Ishikawa (cell line): ENCODE measurements at regions not wholly inside any gene's neighbourhood (a gene's known extent, or its start where the extent isn't known, plus 50 kb on each side); places are given as distances from the start of the nearest gene placed in this dataset.

Source experiments
- CEBPB ChIP-seq: IDR thresholded peaks from 2 replicates; pipeline ENCODE4 v1.6.1; 2012
- CREB1 ChIP-seq: IDR thresholded peaks from 2 replicates; pipeline ENCODE4 v1.6.1; 2012; ENCODE audit warnings: low read depth
- EGR1 ChIP-seq: IDR thresholded peaks from 2 replicates; pipeline ENCODE4 v1.6.1; 2012
- EP300 ChIP-seq: IDR thresholded peaks from 2 replicates; pipeline ENCODE4 v1.6.1; 2012; ENCODE audit warnings: borderline replicate concordance
- FOXM1 ChIP-seq: IDR thresholded peaks from 2 replicates; pipeline ENCODE4 v1.6.1; 2012; ENCODE audit warnings: low read depth, borderline replicate concordance
- NFIC ChIP-seq: IDR thresholded peaks from 2 replicates; pipeline ENCODE4 v1.6.1; 2012
- RAD21 ChIP-seq: IDR thresholded peaks from 2 replicates; pipeline ENCODE4 v1.6.1; 2012; ENCODE audit warnings: low read depth
- TAF1 ChIP-seq: IDR thresholded peaks from 2 replicates; pipeline ENCODE4 v1.6.1; 2012; ENCODE audit warnings: low read depth, mild to moderate bottlenecking
- TCF12 ChIP-seq: IDR thresholded peaks from 2 replicates; pipeline ENCODE4 v1.6.1; 2012; ENCODE audit warnings: low read depth
- TEAD4 ChIP-seq: IDR thresholded peaks from 2 replicates; pipeline ENCODE4 v1.6.1; 2012
- YY1 ChIP-seq: IDR thresholded peaks from 2 replicates; pipeline ENCODE4 v1.6.1; 2012; ENCODE audit warnings: low read depth
- ZBTB7A ChIP-seq: IDR thresholded peaks from 2 replicates; pipeline ENCODE4 v1.6.1; 2012; ENCODE audit warnings: low read depth
- TF ChIP-seq, protein P1 (sequence below): IDR thresholded peaks from 2 replicates; pipeline ENCODE4 v1.6.1; 2012; ENCODE audit warnings: low read depth, mild to moderate bottlenecking
- TF ChIP-seq, protein P2 (sequence below): IDR thresholded peaks from 2 replicates; pipeline ENCODE4 v1.6.1; 2012
- TF ChIP-seq, protein P3 (sequence below): IDR thresholded peaks from 2 replicates; pipeline ENCODE4 v1.6.1; 2012

DNA sequence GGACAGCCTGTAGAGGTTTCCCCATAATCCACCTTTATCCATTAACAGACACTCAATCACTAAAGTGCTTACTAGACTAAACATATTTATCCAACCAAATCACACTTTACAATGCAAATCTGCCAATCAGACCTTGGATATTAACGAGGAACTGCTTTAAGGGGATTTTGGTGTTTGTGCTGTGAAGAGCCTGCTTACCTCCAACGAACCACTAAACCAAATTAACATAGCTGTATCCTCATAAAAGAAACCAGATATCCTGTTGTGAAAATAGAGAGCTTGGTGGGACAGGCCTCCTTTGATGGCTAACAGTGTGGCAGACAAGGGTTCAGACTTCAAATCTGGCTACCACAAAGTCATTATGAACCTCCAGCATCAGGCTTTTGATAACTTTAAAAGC, 252.6 kb upstream of the HAND2 start:
- TF ChIP-seq RAD21 (no peak), FOXM1 (no peak), CEBPB (no peak), EP300 (no peak), ZBTB7A (no peak), YY1 (no peak), TCF12 (no peak)

DNA sequence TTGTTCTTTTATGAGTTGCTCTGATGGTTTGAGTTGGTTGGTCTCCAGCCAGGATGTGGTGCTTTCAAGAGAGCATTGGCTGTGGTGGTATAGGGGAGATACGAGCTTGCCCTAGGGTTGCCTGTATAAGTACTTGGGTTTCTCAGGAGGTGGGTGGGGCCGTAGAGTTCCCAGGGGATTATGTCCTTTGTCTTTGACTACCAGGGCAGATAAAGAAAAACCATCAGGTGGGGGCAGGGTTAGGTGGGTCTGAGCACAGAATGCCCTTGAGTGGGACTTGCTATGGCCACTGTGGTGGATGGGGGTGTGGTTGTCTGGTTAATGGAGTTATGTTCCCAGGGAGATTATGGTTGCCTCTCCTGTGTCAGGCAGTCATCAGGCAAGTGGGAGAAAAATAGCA, 247.9 kb upstream of the HAND2 start:
- TF ChIP-seq EP300 (no peak), NFIC (no peak), TCF12 (no peak), RAD21 (no peak), FOXM1 (no peak), TAF1 (no peak), YY1 (no peak), TEAD4 (no peak), ZBTB7A (no peak), CEBPB (no peak), EGR1 (no peak), CREB1 (no peak)
- TF ChIP-seq, protein P1, sequence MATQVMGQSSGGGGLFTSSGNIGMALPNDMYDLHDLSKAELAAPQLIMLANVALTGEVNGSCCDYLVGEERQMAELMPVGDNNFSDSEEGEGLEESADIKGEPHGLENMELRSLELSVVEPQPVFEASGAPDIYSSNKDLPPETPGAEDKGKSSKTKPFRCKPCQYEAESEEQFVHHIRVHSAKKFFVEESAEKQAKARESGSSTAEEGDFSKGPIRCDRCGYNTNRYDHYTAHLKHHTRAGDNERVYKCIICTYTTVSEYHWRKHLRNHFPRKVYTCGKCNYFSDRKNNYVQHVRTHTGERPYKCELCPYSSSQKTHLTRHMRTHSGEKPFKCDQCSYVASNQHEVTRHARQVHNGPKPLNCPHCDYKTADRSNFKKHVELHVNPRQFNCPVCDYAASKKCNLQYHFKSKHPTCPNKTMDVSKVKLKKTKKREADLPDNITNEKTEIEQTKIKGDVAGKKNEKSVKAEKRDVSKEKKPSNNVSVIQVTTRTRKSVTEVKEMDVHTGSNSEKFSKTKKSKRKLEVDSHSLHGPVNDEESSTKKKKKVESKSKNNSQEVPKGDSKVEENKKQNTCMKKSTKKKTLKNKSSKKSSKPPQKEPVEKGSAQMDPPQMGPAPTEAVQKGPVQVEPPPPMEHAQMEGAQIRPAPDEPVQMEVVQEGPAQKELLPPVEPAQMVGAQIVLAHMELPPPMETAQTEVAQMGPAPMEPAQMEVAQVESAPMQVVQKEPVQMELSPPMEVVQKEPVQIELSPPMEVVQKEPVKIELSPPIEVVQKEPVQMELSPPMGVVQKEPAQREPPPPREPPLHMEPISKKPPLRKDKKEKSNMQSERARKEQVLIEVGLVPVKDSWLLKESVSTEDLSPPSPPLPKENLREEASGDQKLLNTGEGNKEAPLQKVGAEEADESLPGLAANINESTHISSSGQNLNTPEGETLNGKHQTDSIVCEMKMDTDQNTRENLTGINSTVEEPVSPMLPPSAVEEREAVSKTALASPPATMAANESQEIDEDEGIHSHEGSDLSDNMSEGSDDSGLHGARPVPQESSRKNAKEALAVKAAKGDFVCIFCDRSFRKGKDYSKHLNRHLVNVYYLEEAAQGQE, result no peak
- TF ChIP-seq, protein P2, sequence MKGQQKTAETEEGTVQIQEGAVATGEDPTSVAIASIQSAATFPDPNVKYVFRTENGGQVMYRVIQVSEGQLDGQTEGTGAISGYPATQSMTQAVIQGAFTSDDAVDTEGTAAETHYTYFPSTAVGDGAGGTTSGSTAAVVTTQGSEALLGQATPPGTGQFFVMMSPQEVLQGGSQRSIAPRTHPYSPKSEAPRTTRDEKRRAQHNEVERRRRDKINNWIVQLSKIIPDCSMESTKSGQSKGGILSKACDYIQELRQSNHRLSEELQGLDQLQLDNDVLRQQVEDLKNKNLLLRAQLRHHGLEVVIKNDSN, result no peak
- TF ChIP-seq, protein P3, sequence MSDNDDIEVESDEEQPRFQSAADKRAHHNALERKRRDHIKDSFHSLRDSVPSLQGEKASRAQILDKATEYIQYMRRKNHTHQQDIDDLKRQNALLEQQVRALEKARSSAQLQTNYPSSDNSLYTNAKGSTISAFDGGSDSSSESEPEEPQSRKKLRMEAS, result no peak

DNA sequence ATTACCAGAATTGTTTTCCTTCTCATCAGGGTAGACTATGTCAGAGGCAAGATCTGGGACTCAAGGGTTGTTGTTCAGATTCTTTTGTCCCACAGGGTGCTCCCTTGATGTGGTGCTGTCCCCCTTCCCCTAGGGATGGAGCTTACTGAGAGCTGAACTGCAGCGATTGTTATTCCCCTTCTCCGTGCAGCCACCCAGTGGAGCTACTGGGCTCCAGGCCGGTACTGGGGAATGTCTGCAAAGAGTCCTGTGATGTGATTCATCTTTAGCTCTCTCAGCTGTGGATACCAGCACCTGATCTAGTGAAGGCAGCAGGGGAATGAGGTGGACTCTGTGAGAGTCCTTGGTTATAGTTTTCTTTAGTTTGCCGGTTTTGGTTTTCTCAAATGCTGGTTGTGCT, 247.4 kb upstream of the HAND2 start:
- TF ChIP-seq, protein P3, result no peak
- TF ChIP-seq ZBTB7A (no peak), TAF1 (no peak), NFIC (no peak), EP300 (no peak), RAD21 (no peak), TCF12 (no peak), CEBPB (no peak), YY1 (no peak), TEAD4 (no peak), CREB1 (no peak)
- TF ChIP-seq, protein P2, result no peak

DNA sequence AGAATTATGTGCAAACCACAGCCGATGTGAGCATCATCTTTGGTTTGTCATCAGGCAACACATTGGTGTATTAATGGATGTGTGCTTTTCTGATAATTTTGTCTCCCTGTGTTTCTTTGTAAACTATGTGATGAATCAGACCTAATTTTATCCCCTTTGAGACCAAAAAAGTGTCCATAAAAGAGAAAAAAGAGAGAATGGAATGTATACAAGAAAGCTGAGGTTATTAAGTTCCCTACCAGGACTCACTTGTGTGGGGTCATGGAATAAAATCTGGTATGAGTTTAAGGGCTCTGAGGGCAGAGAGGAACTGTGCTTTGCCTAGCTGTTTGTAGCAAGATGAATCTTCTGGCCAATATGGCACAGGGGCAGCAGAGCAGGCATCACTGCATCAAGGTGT, 239.5 kb upstream of the HAND2 start:
- TF ChIP-seq CEBPB, result no peak
- TF ChIP-seq TAF1, result no peak
- TF ChIP-seq ZBTB7A, result no peak
- TF ChIP-seq, protein P3, result no peak
- no peak for TF ChIP-seq RAD21
- TF ChIP-seq, protein P2, result no peak
- TF ChIP-seq, protein P1, result no peak
- no peak for TF ChIP-seq CREB1
- no peak for TF ChIP-seq FOXM1

DNA sequence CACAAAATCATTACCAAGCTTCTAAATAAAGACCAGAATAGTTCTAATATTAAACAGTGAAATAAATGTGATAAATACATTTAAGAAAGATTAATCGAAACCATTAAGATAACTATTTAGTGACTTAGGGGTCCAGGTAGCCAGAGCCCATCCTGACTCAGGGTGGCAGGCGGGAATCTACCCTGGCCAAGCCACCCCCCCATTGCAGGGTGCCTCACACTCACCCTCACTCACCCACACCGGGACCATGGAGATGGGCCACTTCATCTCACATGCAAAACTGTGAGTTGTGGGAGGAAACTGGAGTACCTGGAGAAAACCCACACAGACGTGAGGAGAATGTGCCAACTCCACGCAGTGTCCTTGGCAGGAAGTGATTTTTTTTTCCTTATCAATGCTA, 237.6 kb upstream of the HAND2 start:
- no peak for TF ChIP-seq CREB1
- no peak for TF ChIP-seq CEBPB
- TF ChIP-seq, protein P1, result no peak
- TF ChIP-seq, protein P2, result no peak
- TF ChIP-seq, protein P3, result no peak
- TF ChIP-seq EP300, result no peak
- TF ChIP-seq RAD21, result no peak
- TF ChIP-seq TAF1, result no peak
- no peak for TF ChIP-seq ZBTB7A
- no peak for TF ChIP-seq YY1
- no peak for TF ChIP-seq EGR1
- TF ChIP-seq TCF12, result no peak
- no peak for TF ChIP-seq TEAD4
- no peak for TF ChIP-seq FOXM1
- no peak for TF ChIP-seq NFIC
